Small intestine (tissue), 7 donors: ENCODE measurements at regions not wholly inside any gene's neighbourhood (a gene's known extent, or its start where the extent isn't known, plus 50 kb on each side); places are given as distances from the start of the nearest gene placed in this dataset.

Experiments used
- DNase-seq, 2 donors: peaks; one replicate each; pipeline versions ENCODE4 v3.0.0 to v3.0.0-alpha.2; 2013
- FAIRE-seq: peaks from 2 replicates; lab custom pipeline; 2012; peaks lifted over from hg19 to GRCh38; lab: Jason Lieb, UNC
- H3K27ac ChIP-seq, 3 donors: one replicate each; pipeline ENCODE4 v1.5.1; 2013; ENCODE audit warnings: low read length in 2 of 3, mild to moderate bottlenecking in 2 of 3, control low read depth in 1 of 3, inconsistent platforms in 1 of 3, low read depth in 1 of 3, moderate library complexity in 1 of 3
- H3K27me3 ChIP-seq, 3 donors: one replicate each; pipeline ENCODE4 v1.6.1; 2013; ENCODE audit warnings: low read length in 3 of 3, inconsistent platforms in 1 of 3; ENCODE audit not compliant: control insufficient read depth in 3 of 3, insufficient read depth in 3 of 3
- H3K36me3 ChIP-seq, 3 donors: one replicate each; pipeline ENCODE4 v1.6.1; 2013; ENCODE audit warnings: low read length in 3 of 3, inconsistent platforms in 1 of 3, low read depth in 1 of 3, mild to moderate bottlenecking in 1 of 3, moderate library complexity in 1 of 3; ENCODE audit not compliant: control insufficient read depth in 3 of 3, insufficient read depth in 2 of 3
- H3K4me1 ChIP-seq, 3 donors: one replicate each; pipeline ENCODE4 v1.6.1; 2013; ENCODE audit warnings: low read length in 2 of 3, inconsistent platforms in 1 of 3, low read depth in 1 of 3, mild to moderate bottlenecking in 1 of 3, moderate library complexity in 1 of 3; ENCODE audit not compliant: control insufficient read depth in 3 of 3, insufficient read depth in 2 of 3
- H3K4me3 ChIP-seq, 3 donors: one replicate each; pipeline ENCODE4 v1.5.1; 2013; ENCODE audit warnings: low read length in 3 of 3, control low read depth in 1 of 3, inconsistent platforms in 1 of 3, low read depth in 1 of 3, mild to moderate bottlenecking in 1 of 3, moderate library complexity in 1 of 3
- H3K9me3 ChIP-seq, 2 donors: one replicate each; pipeline ENCODE4 v1.6.1; 2013; ENCODE audit warnings: low read depth in 1 of 2, low read length in 1 of 2; ENCODE audit not compliant: control insufficient read depth in 2 of 2, insufficient read depth in 1 of 2
- WGBS, 3 donors: extraction: QIAGEN DNeasy Blood & Tissue Kit; methylation state at CpG; one replicate each; pipeline ENCODE4 v1.1.7; 2013; 5-methylcytosine and 5-hydroxymethylcytosine counted together
- donor health status: healthy with polysubstance abuse.
- donor health status: control.
- donor health status: control.
- donor health status: Bipolar disorder and iron deficiency.
- donor health status: healthy.

GRCh38 chr18:45303026-45303425 is 312.2 kb upstream of the SLC14A2 start:
- H3K36me3 ChIP-seq: no peaks in the 10 kb centered on the region
- no peak overlapping the region for H3K27ac ChIP-seq
- no peak for FAIRE-seq
- 70 to 82% (median 78%) methylated on average over 7 of the region's 7 CpGs for WGBS, 3 donors
- no peaks in the 10 kb centered on the region for H3K4me1 ChIP-seq
- no peak overlapping the region for H3K4me3 ChIP-seq
- DNase-seq: no peak
- H3K9me3 ChIP-seq: no peaks in the 10 kb centered on the region
- no peaks in the 10 kb centered on the region for H3K27me3 ChIP-seq

GRCh38 chr18:45304558-45304957 is 310.7 kb upstream of the SLC14A2 start:
- Histone ChIP-seq H3K9me3 (no peaks in the 10 kb centered on the region), H3K4me1 (no peaks in the 10 kb centered on the region), H3K4me3 (no peak overlapping the region), H3K27me3 (no peaks in the 10 kb centered on the region), H3K36me3 (no peaks in the 10 kb centered on the region), H3K27ac (no peak overlapping the region)
- WGBS, 3 donors: 84 to 100% (median 95%) methylated on average over 1 of the region's 1 CpG
- no peak for DNase-seq
- no peak for FAIRE-seq

- DNase-seq: no peak
- no peak for FAIRE-seq
- H3K36me3 ChIP-seq: no peaks in the 10 kb centered on the region
- H3K27ac ChIP-seq: no peak overlapping the region
- no peak overlapping the region for H3K4me3 ChIP-seq
- no peaks in the 10 kb centered on the region for H3K27me3 ChIP-seq
- H3K4me1 ChIP-seq: no peaks in the 10 kb centered on the region
- no peaks in the 10 kb centered on the region for H3K9me3 ChIP-seq
- WGBS, 3 donors: 85 to 89% (median 86%) methylated on average over 9 of the region's 9 CpGs
Observed at GRCh38 chr18:45312555-45313126, 302.6 kb upstream of the SLC14A2 start.

- FAIRE-seq (no peak), DNase-seq (no peak)
- no peaks in the 10 kb centered on the region for H3K4me1 ChIP-seq
- no peaks in the 10 kb centered on the region for H3K9me3 ChIP-seq
- H3K27me3 ChIP-seq: no peaks in the 10 kb centered on the region
- no peak overlapping the region for H3K27ac ChIP-seq
- H3K36me3 ChIP-seq: no peaks in the 10 kb centered on the region
- WGBS, 3 donors: 86 to 88% (median 88%) methylated on average over 3 of the region's 3 CpGs
- no peak overlapping the region for H3K4me3 ChIP-seq
Observed at GRCh38 chr18:45316127-45316526, 299.1 kb upstream of the SLC14A2 start.

- no peaks in the 10 kb centered on the region for H3K4me1 ChIP-seq
- DNase-seq: peak; percentile 8 to 49
- WGBS, 3 donors: 24 to 58% (median 47%) methylated on average over 10 of the region's 10 CpGs
- H3K36me3 ChIP-seq: no peaks in the 10 kb centered on the region
- FAIRE-seq: no peak
- H3K27me3 ChIP-seq: no peaks in the 10 kb centered on the region
- H3K27ac ChIP-seq: peak overlapping the region in 1 of 3 donors; percentile 48
- H3K9me3 ChIP-seq: no peaks in the 10 kb centered on the region
- no peak overlapping the region for H3K4me3 ChIP-seq
Observed at GRCh38 chr18:45317948-45318640, 297.2 kb upstream of the SLC14A2 start.

- Histone ChIP-seq H3K27ac (no peak overlapping the region), H3K27me3 (no peaks in the 10 kb centered on the region), H3K4me3 (no peak overlapping the region), H3K4me1 (no peaks in the 10 kb centered on the region), H3K36me3 (no peaks in the 10 kb centered on the region), H3K9me3 (no peaks in the 10 kb centered on the region)
- WGBS, 3 donors: 69 to 84% (median 73%) methylated on average over 3 of the region's 3 CpGs
- peak in 1 of 2 donors; percentile 51 for DNase-seq
- no peak for FAIRE-seq
Observed at GRCh38 chr18:45320724-45321123, 294.6 kb upstream of the SLC14A2 start.

GRCh38 chr18:45321520-45321919 is 293.8 kb upstream of the SLC14A2 start:
- Histone ChIP-seq H3K9me3 (no peaks in the 10 kb centered on the region), H3K4me1 (no peaks in the 10 kb centered on the region), H3K27me3 (no peaks in the 10 kb centered on the region), H3K27ac (no peak overlapping the region), H3K36me3 (no peaks in the 10 kb centered on the region), H3K4me3 (no peak overlapping the region)
- FAIRE-seq (no peak), DNase-seq (no peak)
- WGBS, 3 donors: 85 to 90% (median 88%) methylated on average over 8 of the region's 8 CpGs

- WGBS, 3 donors: 84 to 90% (median 88%) methylated on average over 4 of the region's 4 CpGs
- Histone ChIP-seq H3K4me3 (no peak overlapping the region), H3K4me1 (no peaks in the 10 kb centered on the region), H3K27ac (no peak overlapping the region), H3K27me3 (no peaks in the 10 kb centered on the region), H3K9me3 (no peaks in the 10 kb centered on the region), H3K36me3 (no peaks in the 10 kb centered on the region)
- DNase-seq (no peak), FAIRE-seq (no peak)
Observed at GRCh38 chr18:45322343-45322742, 292.9 kb upstream of the SLC14A2 start.
